Colonic mucosa (tissue), 4 donors: ENCODE measurements at regions not wholly inside any gene's neighbourhood (a gene's known extent, or its start where the extent isn't known, plus 50 kb on each side); places are given as distances from the start of the nearest gene placed in this dataset.
"Not testable (repeated sequence)": the region's sequence is repeated elsewhere in the genome, so short reads cannot be mapped to it uniquely, and the experiment has no call there.

Experiments
- DNase-seq: peaks from one replicate; pipeline ENCODE4 v3.0.0-alpha.2; 2020
- H3K27ac ChIP-seq: fragments of 200-600 bp; one replicate; pipeline ENCODE4 v1.8.0; 2021
- H3K27me3 ChIP-seq: fragments of 200-600 bp; one replicate; pipeline ENCODE4 v1.8.0; 2021
- H3K36me3 ChIP-seq: fragments of 200-600 bp; one replicate; pipeline ENCODE4 v1.8.0; 2021
- H3K4me1 ChIP-seq: fragments of 200-600 bp; one replicate; pipeline ENCODE4 v1.8.0; 2021; ENCODE audit warnings: mild to moderate bottlenecking
- H3K4me3 ChIP-seq: fragments of 200-600 bp; one replicate; pipeline ENCODE4 v1.8.0; 2021
- H3K9ac ChIP-seq, 2 donors: one replicate each; pipeline ENCODE4 v1.7.0; 2013; ENCODE audit warnings: control low read depth in 2 of 2, low read depth in 2 of 2, low read length in 2 of 2
- H3K9me3 ChIP-seq: fragments of 200-600 bp; one replicate; pipeline ENCODE4 v1.8.0; 2021
- CTCF ChIP-seq: fragments of 200-600 bp; IDR thresholded peaks from one replicate; pipeline ENCODE4 v1.8.0; 2022; ENCODE audit warnings: antibody characterized with exemption, mild to moderate bottlenecking
- intact Hi-C: fragments of 100-400 bp; cut with DNase I; formaldehyde crosslinking; loops from one replicate; pipeline ENCODE4 v1.14.1; 2022
- donor health status: healthy.
- donor health status: DM: no; HTN: no; CAD: no.
- donor health status: DM: no; HTN: no; CAD: no.

DNA sequence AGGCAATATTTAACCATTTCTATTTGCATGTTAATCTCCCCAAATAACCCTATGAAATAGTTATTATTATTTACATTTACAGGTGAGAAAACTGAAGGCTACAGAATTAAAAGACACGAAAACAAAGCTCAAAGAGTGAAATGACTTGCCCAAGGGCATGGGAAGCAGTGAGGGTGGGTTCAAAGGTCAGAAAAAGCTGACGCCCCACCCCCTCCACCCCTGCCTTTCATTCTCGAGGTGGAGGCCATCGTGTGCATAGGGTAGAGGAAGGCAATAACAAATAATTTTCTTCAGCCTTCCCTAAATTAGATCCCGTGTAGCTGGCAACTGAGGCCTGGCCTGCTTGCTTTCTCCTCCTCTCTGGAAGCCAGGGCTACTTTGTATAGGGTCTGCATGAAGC lies 56.1 kb upstream of the RBFOX2 start:
- Histone ChIP-seq H3K4me3 (no peak overlapping the region), H3K9me3 (no peaks in the 10 kb centered on the region), H3K9ac (no peak overlapping the region), H3K27me3 (no peaks in the 10 kb centered on the region), H3K4me1 (no peaks in the 10 kb centered on the region), H3K27ac (no peak overlapping the region), H3K36me3 (no peaks in the 10 kb centered on the region)
- no peak for DNase-seq
- no peak for TF ChIP-seq CTCF
- intact Hi-C loops: no loop called here

DNA sequence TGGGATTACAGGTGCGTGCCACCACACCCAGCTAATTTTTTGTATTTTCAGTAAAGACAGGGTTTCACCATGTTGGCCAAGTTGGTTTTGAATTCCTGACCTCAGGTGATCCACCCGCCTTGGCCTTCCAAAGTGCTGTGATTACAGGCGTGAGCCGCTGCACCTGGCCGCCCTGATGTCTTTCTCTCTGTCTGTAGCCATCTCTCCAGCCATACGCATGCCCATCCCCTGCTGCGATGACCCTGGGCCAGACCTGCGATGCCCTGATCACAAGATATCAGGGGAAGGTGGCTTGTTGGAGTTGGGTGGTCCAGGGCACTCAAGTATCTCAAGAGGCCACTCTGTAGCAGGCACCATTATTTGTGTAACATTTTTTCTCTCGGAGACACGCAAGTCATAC lies 54.4 kb upstream of the RBFOX2 start:
- no peaks in the 10 kb centered on the region for H3K36me3 ChIP-seq
- H3K27ac ChIP-seq: no peak overlapping the region
- H3K27me3 ChIP-seq: no peaks in the 10 kb centered on the region
- DNase-seq: no peak
- H3K4me1 ChIP-seq: no peaks in the 10 kb centered on the region
- no peak overlapping the region for H3K9ac ChIP-seq
- H3K9me3 ChIP-seq: no peaks in the 10 kb centered on the region
- H3K4me3 ChIP-seq: no peak overlapping the region
- intact Hi-C loops: no loop called here
- TF ChIP-seq CTCF: no peak

DNA sequence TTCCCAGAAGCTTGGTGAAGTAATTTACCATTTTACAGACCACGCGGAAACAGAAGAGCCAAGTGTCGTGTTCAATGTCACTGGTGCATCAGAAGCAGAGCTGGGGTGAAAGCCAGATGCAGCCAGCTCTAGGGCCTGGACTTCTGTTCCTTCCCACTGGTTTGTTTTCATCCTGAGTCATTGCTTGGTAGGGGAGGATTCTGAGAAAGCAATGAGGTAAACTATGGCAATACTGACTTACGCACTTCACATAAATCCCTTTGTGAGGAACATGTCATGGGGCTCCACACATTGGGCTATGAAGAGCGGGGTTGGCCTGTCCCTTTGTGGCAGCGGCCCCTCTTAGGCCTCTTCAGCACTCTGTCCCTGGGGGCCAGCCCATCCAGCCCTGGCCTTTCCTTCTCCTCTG lies 52.4 kb upstream of the RBFOX2 start:
- DNase-seq: no peak
- H3K9ac ChIP-seq: no peak overlapping the region
- H3K27ac ChIP-seq: peak overlapping the region; percentile 22
- no peaks in the 10 kb centered on the region for H3K4me1 ChIP-seq
- no peaks in the 10 kb centered on the region for H3K9me3 ChIP-seq
- intact Hi-C loops: no loop called here
- no peak for TF ChIP-seq CTCF
- no peaks in the 10 kb centered on the region for H3K36me3 ChIP-seq
- H3K27me3 ChIP-seq: no peaks in the 10 kb centered on the region
- no peak overlapping the region for H3K4me3 ChIP-seq

DNA sequence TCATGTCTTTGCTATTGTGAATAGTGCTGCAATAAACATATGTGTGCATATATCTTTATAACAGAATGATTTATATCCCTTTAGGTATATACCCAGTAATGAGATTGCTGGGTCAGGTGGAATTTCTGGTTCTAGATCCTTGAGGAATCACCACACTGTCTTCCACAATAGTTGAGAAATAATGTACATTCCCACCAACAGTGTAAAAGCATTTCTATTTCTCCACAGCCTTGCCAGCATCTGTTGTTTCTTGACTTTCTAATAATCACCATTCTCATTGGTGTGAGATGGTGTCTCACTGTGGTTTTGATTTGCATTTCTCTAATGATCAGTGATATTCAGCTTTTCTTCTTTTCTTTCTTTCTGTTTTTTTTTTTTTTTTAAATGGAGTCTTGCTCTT lies 51.7 kb upstream of the RBFOX2 start:
- peak overlapping the region; percentile 22 for H3K27ac ChIP-seq
- DNase-seq, H3K36me3 ChIP-seq, H3K9me3 ChIP-seq, H3K9ac ChIP-seq, H3K4me1 ChIP-seq, intact Hi-C loops, H3K4me3 ChIP-seq, H3K27me3 ChIP-seq: not testable (repeated sequence)

- no peak for DNase-seq
- intact Hi-C loops: no loop called here
- Histone ChIP-seq H3K27me3 (no peaks in the 10 kb centered on the region), H3K9me3 (no peaks in the 10 kb centered on the region), H3K36me3 (no peaks in the 10 kb centered on the region), H3K4me1 (no peaks in the 10 kb centered on the region), H3K9ac (no peak overlapping the region), H3K27ac (no peak overlapping the region), H3K4me3 (no peak overlapping the region)
- no peak for TF ChIP-seq CTCF
Observed at GRCh38 chr22:36079041-36079440, 50.4 kb upstream of the RBFOX2 start.
